ENCODE measurements at regions not wholly inside any gene's neighbourhood (a gene's known extent, or its start where the extent isn't known, plus 50 kb on each side); places are given as distances from the start of the nearest gene placed in this dataset.

GRCh38 chr17:36823850-36824677, 113.2 kb upstream of the LHX1 start:
- TF ChIP-seq CTCF (IDR thresholded peaks at IDR 0.05) = no peak
- no peak for TF ChIP-seq POLR2A (IDR thresholded peaks at IDR 0.05)
